ENCODE measurements at regions not wholly inside any gene's neighbourhood (a gene's known extent, or its start where the extent isn't known, plus 50 kb on each side); places are given as distances from the start of the nearest gene placed in this dataset.

DNA sequence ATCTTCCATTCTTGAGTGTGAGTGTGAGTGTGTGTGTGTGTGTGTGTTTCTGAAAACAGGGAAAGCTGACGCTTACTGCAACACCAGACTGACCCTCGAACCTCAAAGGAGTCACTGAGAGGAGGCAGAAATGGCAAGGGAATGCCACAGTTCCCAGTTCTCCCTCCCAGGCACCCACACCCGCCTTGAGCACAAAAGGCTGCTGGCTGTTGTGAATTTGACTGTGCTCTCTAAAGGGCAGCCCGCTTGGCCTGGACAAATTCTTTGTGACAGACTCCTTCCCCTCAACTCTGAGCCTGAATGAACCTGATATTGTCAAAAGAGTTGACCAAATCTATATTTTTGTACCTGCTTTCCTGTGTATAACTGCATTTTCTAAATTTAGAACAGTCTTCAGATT, 245.7 kb upstream of the IRX2 start (continued):
- TF ChIP-seq, protein P1, sequence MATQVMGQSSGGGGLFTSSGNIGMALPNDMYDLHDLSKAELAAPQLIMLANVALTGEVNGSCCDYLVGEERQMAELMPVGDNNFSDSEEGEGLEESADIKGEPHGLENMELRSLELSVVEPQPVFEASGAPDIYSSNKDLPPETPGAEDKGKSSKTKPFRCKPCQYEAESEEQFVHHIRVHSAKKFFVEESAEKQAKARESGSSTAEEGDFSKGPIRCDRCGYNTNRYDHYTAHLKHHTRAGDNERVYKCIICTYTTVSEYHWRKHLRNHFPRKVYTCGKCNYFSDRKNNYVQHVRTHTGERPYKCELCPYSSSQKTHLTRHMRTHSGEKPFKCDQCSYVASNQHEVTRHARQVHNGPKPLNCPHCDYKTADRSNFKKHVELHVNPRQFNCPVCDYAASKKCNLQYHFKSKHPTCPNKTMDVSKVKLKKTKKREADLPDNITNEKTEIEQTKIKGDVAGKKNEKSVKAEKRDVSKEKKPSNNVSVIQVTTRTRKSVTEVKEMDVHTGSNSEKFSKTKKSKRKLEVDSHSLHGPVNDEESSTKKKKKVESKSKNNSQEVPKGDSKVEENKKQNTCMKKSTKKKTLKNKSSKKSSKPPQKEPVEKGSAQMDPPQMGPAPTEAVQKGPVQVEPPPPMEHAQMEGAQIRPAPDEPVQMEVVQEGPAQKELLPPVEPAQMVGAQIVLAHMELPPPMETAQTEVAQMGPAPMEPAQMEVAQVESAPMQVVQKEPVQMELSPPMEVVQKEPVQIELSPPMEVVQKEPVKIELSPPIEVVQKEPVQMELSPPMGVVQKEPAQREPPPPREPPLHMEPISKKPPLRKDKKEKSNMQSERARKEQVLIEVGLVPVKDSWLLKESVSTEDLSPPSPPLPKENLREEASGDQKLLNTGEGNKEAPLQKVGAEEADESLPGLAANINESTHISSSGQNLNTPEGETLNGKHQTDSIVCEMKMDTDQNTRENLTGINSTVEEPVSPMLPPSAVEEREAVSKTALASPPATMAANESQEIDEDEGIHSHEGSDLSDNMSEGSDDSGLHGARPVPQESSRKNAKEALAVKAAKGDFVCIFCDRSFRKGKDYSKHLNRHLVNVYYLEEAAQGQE (IDR thresholded peaks at IDR 0.05; ENCODE audit: unreplicated experiment) = no peak

DNA sequence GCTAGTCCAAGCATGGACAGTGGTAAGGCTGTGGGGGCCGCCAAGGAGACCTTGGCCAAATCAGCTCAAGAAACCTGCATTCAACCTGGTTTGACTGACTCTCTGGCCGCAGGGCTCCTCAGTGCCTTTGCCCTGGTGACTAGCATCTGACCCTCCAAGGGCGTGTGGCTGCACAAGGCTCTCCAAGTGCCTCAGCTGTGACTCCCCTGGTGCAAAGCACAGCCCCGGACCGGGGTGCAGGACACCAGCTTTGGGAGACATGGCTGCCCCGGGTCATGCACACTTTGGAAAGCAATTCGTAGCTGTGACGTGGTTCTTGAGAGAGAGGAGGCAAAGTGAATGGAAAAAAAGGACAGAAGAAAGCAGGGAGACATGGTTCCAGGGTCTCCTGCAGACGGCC, 245.2 kb upstream of the IRX2 start:
- H3K27ac Mint-ChIP-seq = no peak overlapping the region
- no peaks in the 10 kb centered on the region for H3K27me3 ChIP-seq (ENCODE audit: insufficient read depth)

More for the DNA sequence above, 245.2 kb upstream of the IRX2 start:
- Histone ChIP-seq H3F3A (replicated peaks; ENCODE audit: low read depth) (no peaks in the 10 kb centered on the region), H2AFZ (no peak overlapping the region), H3K9me2 (ENCODE audit: insufficient read depth) (no peaks in the 10 kb centered on the region), H4K20me1 (replicated peaks; ENCODE audit: insufficient read depth) (no peaks in the 10 kb centered on the region), H3K27ac (ENCODE audit: low read depth) (no peak overlapping the region), H3K4me2 (no peak overlapping the region), H3K4me1 (ENCODE audit: insufficient read depth) (no peaks in the 10 kb centered on the region), H3K4me3 (no peak overlapping the region), H3K36me3 (ENCODE audit: insufficient read depth) (no peaks in the 10 kb centered on the region), H3K79me2 (replicated peaks; ENCODE audit: insufficient read depth) (no peaks in the 10 kb centered on the region)
- Mint-ChIP-seq H3K36me3 (ENCODE audit: low read depth) (no peaks in the 10 kb centered on the region), H3K27me3 (ENCODE audit: insufficient read depth, low read depth, poor library complexity) (peaks cover 3% of the 10 kb centered on the region), H3K4me3 (no peak overlapping the region), H3K9me3 (peaks cover 5% of the 10 kb centered on the region; the same call in 1 of the 3 replicates), H3K4me1 (peaks cover 4% of the 10 kb centered on the region; the same call in 1 of the 3 replicates)
- no peak for ATAC-seq
- DNase-seq (ENCODE audit: low spot score) = no peak
- TF ChIP-seq, protein P2, sequence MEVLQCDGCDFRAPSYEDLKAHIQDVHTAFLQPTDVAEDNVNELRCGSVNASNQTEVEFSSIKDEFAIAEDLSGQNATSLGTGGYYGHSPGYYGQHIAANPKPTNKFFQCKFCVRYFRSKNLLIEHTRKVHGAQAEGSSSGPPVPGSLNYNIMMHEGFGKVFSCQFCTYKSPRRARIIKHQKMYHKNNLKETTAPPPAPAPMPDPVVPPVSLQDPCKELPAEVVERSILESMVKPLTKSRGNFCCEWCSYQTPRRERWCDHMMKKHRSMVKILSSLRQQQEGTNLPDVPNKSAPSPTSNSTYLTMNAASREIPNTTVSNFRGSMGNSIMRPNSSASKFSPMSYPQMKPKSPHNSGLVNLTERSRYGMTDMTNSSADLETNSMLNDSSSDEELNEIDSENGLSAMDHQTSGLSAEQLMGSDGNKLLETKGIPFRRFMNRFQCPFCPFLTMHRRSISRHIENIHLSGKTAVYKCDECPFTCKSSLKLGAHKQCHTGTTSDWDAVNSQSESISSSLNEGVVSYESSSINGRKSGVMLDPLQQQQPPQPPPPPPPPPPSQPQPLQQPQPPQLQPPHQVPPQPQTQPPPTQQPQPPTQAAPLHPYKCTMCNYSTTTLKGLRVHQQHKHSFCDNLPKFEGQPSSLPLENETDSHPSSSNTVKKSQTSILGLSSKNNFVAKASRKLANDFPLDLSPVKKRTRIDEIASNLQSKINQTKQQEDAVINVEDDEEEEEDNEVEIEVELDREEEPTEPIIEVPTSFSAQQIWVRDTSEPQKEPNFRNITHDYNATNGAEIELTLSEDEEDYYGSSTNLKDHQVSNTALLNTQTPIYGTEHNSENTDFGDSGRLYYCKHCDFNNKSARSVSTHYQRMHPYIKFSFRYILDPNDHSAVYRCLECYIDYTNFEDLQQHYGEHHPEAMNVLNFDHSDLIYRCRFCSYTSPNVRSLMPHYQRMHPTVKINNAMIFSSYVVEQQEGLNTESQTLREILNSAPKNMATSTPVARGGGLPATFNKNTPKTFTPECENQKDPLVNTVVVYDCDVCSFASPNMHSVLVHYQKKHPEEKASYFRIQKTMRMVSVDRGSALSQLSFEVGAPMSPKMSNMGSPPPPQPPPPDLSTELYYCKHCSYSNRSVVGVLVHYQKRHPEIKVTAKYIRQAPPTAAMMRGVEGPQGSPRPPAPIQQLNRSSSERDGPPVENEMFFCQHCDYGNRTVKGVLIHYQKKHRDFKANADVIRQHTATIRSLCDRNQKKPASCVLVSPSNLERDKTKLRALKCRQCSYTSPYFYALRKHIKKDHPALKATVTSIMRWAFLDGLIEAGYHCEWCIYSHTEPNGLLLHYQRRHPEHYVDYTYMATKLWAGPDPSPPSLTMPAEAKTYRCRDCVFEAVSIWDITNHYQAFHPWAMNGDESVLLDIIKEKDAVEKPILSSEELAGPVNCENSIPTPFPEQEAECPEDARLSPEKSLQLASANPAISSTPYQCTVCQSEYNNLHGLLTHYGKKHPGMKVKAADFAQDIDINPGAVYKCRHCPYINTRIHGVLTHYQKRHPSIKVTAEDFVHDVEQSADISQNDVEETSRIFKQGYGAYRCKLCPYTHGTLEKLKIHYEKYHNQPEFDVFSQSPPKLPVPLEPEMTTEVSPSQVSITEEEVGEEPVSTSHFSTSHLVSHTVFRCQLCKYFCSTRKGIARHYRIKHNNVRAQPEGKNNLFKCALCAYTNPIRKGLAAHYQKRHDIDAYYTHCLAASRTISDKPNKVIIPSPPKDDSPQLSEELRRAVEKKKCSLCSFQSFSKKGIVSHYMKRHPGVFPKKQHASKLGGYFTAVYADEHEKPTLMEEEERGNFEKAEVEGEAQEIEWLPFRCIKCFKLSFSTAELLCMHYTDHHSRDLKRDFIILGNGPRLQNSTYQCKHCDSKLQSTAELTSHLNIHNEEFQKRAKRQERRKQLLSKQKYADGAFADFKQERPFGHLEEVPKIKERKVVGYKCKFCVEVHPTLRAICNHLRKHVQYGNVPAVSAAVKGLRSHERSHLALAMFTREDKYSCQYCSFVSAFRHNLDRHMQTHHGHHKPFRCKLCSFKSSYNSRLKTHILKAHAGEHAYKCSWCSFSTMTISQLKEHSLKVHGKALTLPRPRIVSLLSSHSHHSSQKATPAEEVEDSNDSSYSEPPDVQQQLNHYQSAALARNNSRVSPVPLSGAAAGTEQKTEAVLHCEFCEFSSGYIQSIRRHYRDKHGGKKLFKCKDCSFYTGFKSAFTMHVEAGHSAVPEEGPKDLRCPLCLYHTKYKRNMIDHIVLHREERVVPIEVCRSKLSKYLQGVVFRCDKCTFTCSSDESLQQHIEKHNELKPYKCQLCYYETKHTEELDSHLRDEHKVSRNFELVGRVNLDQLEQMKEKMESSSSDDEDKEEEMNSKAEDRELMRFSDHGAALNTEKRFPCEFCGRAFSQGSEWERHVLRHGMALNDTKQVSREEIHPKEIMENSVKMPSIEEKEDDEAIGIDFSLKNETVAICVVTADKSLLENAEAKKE (CRISPR knock-in tag; IDR thresholded peaks at IDR 0.05) = no peak
